GM23248 (cell line): ENCODE measurements at regions not wholly inside any gene's neighbourhood (a gene's known extent, or its start where the extent isn't known, plus 50 kb on each side); places are given as distances from the start of the nearest gene placed in this dataset.

Source experiments
- DNase-seq: peaks from one replicate; pipeline ENCODE4 v3.0.0-alpha.2; 2015
- H2AFZ ChIP-seq: fragments of 200-600 bp; sonication (generic); 2 replicates; pipeline ENCODE4 v1.6.1; 2016; ENCODE audit warnings: antibody characterized with exemption
- H3F3A ChIP-seq: fragments of 200-600 bp; sonication (generic); 2 replicates; pipeline ENCODE4 v1.6.1; 2016; ENCODE audit warnings: mild to moderate bottlenecking, antibody characterized with exemption, mixed run types; ENCODE audit not compliant: insufficient read depth
- H3K27ac ChIP-seq: fragments of 200-600 bp; sonication (generic); 2 replicates; pipeline ENCODE4 v1.5.1; 2016; ENCODE audit warnings: mild to moderate bottlenecking
- H3K27me3 ChIP-seq: fragments of 200-600 bp; sonication (generic); replicated peaks from 2 replicates; pipeline ENCODE4 v1.6.1; 2016; ENCODE audit warnings: mild to moderate bottlenecking; ENCODE audit not compliant: insufficient read depth
- H3K36me3 ChIP-seq: fragments of 200-600 bp; sonication (generic); 2 replicates; pipeline ENCODE4 v1.6.1; 2016; ENCODE audit warnings: low read depth, mild to moderate bottlenecking
- H3K4me1 ChIP-seq: fragments of 200-600 bp; sonication (generic); 2 replicates; pipeline ENCODE4 v1.6.1; 2016; ENCODE audit warnings: mild to moderate bottlenecking; ENCODE audit not compliant: insufficient read depth
- H3K4me2 ChIP-seq: fragments of 200-600 bp; sonication (generic); one replicate; pipeline ENCODE4 v1.6.1; 2016; ENCODE audit warnings: mild to moderate bottlenecking; ENCODE audit not compliant: unreplicated experiment
- H3K4me3 ChIP-seq: fragments of 200-600 bp; sonication (generic); 2 replicates; pipeline ENCODE4 v1.5.1; 2016; ENCODE audit warnings: mild to moderate bottlenecking
- H3K79me2 ChIP-seq: fragments of 200-600 bp; sonication (generic); 2 replicates; pipeline ENCODE4 v1.6.1; 2016; ENCODE audit warnings: mild to moderate bottlenecking; ENCODE audit not compliant: insufficient read depth
- H3K9ac ChIP-seq: fragments of 200-600 bp; sonication (generic); 2 replicates; pipeline ENCODE4 v1.6.1; 2016; ENCODE audit warnings: mild to moderate bottlenecking
- H3K9me2 ChIP-seq: fragments of 200-600 bp; sonication (generic); 2 replicates; pipeline ENCODE4 v1.6.1; 2016; ENCODE audit warnings: mixed run types, mild to moderate bottlenecking, moderate library complexity; ENCODE audit not compliant: insufficient read depth
- H3K9me3 ChIP-seq: fragments of 200-600 bp; sonication (generic); one replicate; pipeline ENCODE4 v1.6.1; 2017; ENCODE audit warnings: low read depth
- H4K20me1 ChIP-seq: fragments of 200-600 bp; sonication (generic); 2 replicates; pipeline ENCODE4 v1.6.0; 2016; ENCODE audit not compliant: insufficient read depth
- EZH2 ChIP-seq: fragments of 200-600 bp; sonication (generic); IDR thresholded peaks from 2 replicates; pipeline ENCODE4 v1.6.1; 2018; ENCODE audit warnings: antibody characterized with exemption, mild to moderate bottlenecking; ENCODE audit not compliant: insufficient read depth, poor library complexity, severe bottlenecking
- EZH2phosphoT487 ChIP-seq: fragments of 200-600 bp; sonication (generic); IDR thresholded peaks from 2 replicates; pipeline ENCODE4 v1.6.1; 2018; ENCODE audit warnings: antibody characterized with exemption, moderate library complexity, mild to moderate bottlenecking, low read depth; ENCODE audit not compliant: insufficient read depth
- WGBS, 2 experiments: methylation state at CpG; one replicate each; pipeline ENCODE4 v1.1.6; 2015 to 2017; ENCODE audit warnings: low lambda C conversion rate in 2 of 2, low coverage in 1 of 2; ENCODE audit errors: missing lambda C conversion rate in 2 of 2; 5-methylcytosine and 5-hydroxymethylcytosine counted together
- in situ Hi-C: fragments of 300-500 bp; cut with MboI; formaldehyde crosslinking; loops from 2 replicates; pipeline ENCODE4 v1.15.0; 2020

GRCh38 chrY:21174697-21175463 is 336.3 kb upstream of the RBMY1B start:
- H3K27ac ChIP-seq = no peak overlapping the region
- 41 to 58% methylated on average over 5 of the region's 5 CpGs for WGBS, 2 experiments

GRCh38 chrY:21175505-21175904 is 335.6 kb upstream of the RBMY1B start:
- H3K9ac ChIP-seq = no peak overlapping the region
- 18 to 20% methylated on average over 3 of the region's 3 CpGs for WGBS, 2 experiments

More at GRCh38 chrY:21174697-21175463, 336.3 kb upstream of the RBMY1B start:
- H3K9me2 ChIP-seq = no peaks in the 10 kb centered on the region
- H3K4me1 ChIP-seq = no peaks in the 10 kb centered on the region
- TF ChIP-seq EZH2 (no peak), EZH2phosphoT487 (no peak)
- DNase-seq = no peak
- no peaks in the 10 kb centered on the region for H3F3A ChIP-seq
- H3K4me3 ChIP-seq = no peak overlapping the region
- no peaks in the 10 kb centered on the region for H3K36me3 ChIP-seq
- H2AFZ ChIP-seq = no peak overlapping the region
- no peaks in the 10 kb centered on the region for H3K9me3 ChIP-seq
- no peaks in the 10 kb centered on the region for H4K20me1 ChIP-seq
- H3K79me2 ChIP-seq = no peaks in the 10 kb centered on the region
- no peak overlapping the region for H3K9ac ChIP-seq
- no peaks in the 10 kb centered on the region for H3K27me3 ChIP-seq
- no peak overlapping the region for H3K4me2 ChIP-seq
- in situ Hi-C loops = loop anchor here (25.0 kb wide), 1 partner anchor 112 kb away; no protein-coding TSS in a partner anchor

GRCh38 chrY:21177306-21177800 is 333.8 kb upstream of the RBMY1B start:
- no peak overlapping the region for H3K9ac ChIP-seq
- no peak overlapping the region for H3K4me3 ChIP-seq
- no peak overlapping the region for H2AFZ ChIP-seq
- DNase-seq = no peak
- in situ Hi-C loops = loop anchor here (25.0 kb wide), 1 partner anchor 110 kb away; no protein-coding TSS in a partner anchor
- no peak for TF ChIP-seq EZH2phosphoT487
- no peaks in the 10 kb centered on the region for H3K79me2 ChIP-seq
- WGBS, 2 experiments = 29 to 31% methylated on average over 1 of the region's 1 CpG
- no peaks in the 10 kb centered on the region for H3K9me2 ChIP-seq
- no peaks in the 10 kb centered on the region for H3F3A ChIP-seq
- H3K27ac ChIP-seq = no peak overlapping the region
- H3K4me2 ChIP-seq = no peak overlapping the region
- no peaks in the 10 kb centered on the region for H3K27me3 ChIP-seq
- no peaks in the 10 kb centered on the region for H3K9me3 ChIP-seq
- H4K20me1 ChIP-seq = no peaks in the 10 kb centered on the region
- no peaks in the 10 kb centered on the region for H3K4me1 ChIP-seq
- H3K36me3 ChIP-seq = no peaks in the 10 kb centered on the region

More at GRCh38 chrY:21175505-21175904, 335.6 kb upstream of the RBMY1B start:
- no peaks in the 10 kb centered on the region for H3K27me3 ChIP-seq
- H3K9me2 ChIP-seq = no peaks in the 10 kb centered on the region
- H3K4me2 ChIP-seq = no peak overlapping the region
- no peak for TF ChIP-seq EZH2phosphoT487
- no peak overlapping the region for H3K27ac ChIP-seq
- no peaks in the 10 kb centered on the region for H4K20me1 ChIP-seq
- no peak overlapping the region for H3K4me3 ChIP-seq
- in situ Hi-C loops = loop anchor here (25.0 kb wide), 1 partner anchor 112 kb away; no protein-coding TSS in a partner anchor
- no peak for DNase-seq
- H3F3A ChIP-seq = no peaks in the 10 kb centered on the region
- no peak overlapping the region for H2AFZ ChIP-seq
- H3K4me1 ChIP-seq = no peaks in the 10 kb centered on the region
- H3K79me2 ChIP-seq = no peaks in the 10 kb centered on the region
- no peaks in the 10 kb centered on the region for H3K9me3 ChIP-seq
- H3K36me3 ChIP-seq = no peaks in the 10 kb centered on the region

- WGBS, 2 experiments = 6 to 17% methylated on average over 1 of the region's 1 CpG
- Histone ChIP-seq H3K27me3 (no peaks in the 10 kb centered on the region), H3K36me3 (no peaks in the 10 kb centered on the region), H2AFZ (no peak overlapping the region), H3K4me2 (no peak overlapping the region), H3K27ac (no peak overlapping the region), H3K4me3 (no peak overlapping the region), H3K4me1 (no peaks in the 10 kb centered on the region), H3K9ac (no peak overlapping the region), H3K9me2 (no peaks in the 10 kb centered on the region), H3K9me3 (no peaks in the 10 kb centered on the region), H3K79me2 (no peaks in the 10 kb centered on the region), H4K20me1 (no peaks in the 10 kb centered on the region), H3F3A (no peaks in the 10 kb centered on the region)
- no peak for DNase-seq
- TF ChIP-seq EZH2 = no peak
- no peak for TF ChIP-seq EZH2phosphoT487
- in situ Hi-C loops = loop anchor here (25.0 kb wide), 1 partner anchor 109 kb away; no protein-coding TSS in a partner anchor
Observed at GRCh38 chrY:21178281-21178680, 332.9 kb upstream of the RBMY1B start.
